B cell (primary cell): ENCODE measurements at regions not wholly inside any gene's neighbourhood (a gene's known extent, or its start where the extent isn't known, plus 50 kb on each side); places are given as distances from the start of the nearest gene placed in this dataset.

Experiments used
- EZH2 ChIP-seq: IDR thresholded peaks from 2 replicates; pipeline ENCODE4 v1.6.1; 2012; ENCODE audit warnings: borderline replicate concordance, low read depth, mild to moderate bottlenecking, moderate library complexity, low read length; ENCODE audit not compliant: insufficient read depth, poor library complexity, severe bottlenecking
- TF ChIP-seq, protein P1 (sequence below): fragments of 200-600 bp; IDR thresholded peaks from one replicate; pipeline ENCODE4 v1.8.0; 2022; ENCODE audit warnings: antibody characterized with exemption, mild to moderate bottlenecking

GRCh38 chr1:194159941-194160340, 973.5 kb upstream of the B3GALT2 start:
- TF ChIP-seq, protein P1, sequence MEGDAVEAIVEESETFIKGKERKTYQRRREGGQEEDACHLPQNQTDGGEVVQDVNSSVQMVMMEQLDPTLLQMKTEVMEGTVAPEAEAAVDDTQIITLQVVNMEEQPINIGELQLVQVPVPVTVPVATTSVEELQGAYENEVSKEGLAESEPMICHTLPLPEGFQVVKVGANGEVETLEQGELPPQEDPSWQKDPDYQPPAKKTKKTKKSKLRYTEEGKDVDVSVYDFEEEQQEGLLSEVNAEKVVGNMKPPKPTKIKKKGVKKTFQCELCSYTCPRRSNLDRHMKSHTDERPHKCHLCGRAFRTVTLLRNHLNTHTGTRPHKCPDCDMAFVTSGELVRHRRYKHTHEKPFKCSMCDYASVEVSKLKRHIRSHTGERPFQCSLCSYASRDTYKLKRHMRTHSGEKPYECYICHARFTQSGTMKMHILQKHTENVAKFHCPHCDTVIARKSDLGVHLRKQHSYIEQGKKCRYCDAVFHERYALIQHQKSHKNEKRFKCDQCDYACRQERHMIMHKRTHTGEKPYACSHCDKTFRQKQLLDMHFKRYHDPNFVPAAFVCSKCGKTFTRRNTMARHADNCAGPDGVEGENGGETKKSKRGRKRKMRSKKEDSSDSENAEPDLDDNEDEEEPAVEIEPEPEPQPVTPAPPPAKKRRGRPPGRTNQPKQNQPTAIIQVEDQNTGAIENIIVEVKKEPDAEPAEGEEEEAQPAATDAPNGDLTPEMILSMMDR: no peak
- no peak for TF ChIP-seq EZH2
